ENCODE measurements at regions not wholly inside any gene's neighbourhood (a gene's known extent, or its start where the extent isn't known, plus 50 kb on each side); places are given as distances from the start of the nearest gene placed in this dataset.

GRCh38 chr3:5429517-5429890 lies 242.0 kb downstream of the EDEM1 start:
- no peak for DNase-seq

- DNase-seq: no peak
These were observed 243.2 kb downstream of the EDEM1 start for GRCh38 chr3:5430701-5431100.

- no peak for DNase-seq
These were observed 243.6 kb downstream of the EDEM1 start for GRCh38 chr3:5431146-5431545.

GRCh38 chr3:5431811-5432378 lies 244.4 kb downstream of the EDEM1 start:
- DNase-seq: no peak

GRCh38 chr3:5437296-5437782 lies 249.8 kb downstream of the EDEM1 start:
- no peak for DNase-seq

- no peak for DNase-seq
These were observed 250.3 kb downstream of the EDEM1 start for GRCh38 chr3:5437783-5438323.

- no peak for DNase-seq
These were observed 253.9 kb downstream of the EDEM1 start for GRCh38 chr3:5441401-5441800.

- no peak for DNase-seq
These were observed 254.7 kb downstream of the EDEM1 start for GRCh38 chr3:5442106-5442785.

GRCh38 chr3:5442786-5443138 lies 255.3 kb downstream of the EDEM1 start:
- DNase-seq: no peak

- DNase-seq: no peak
These were observed 256.7 kb downstream of the EDEM1 start for GRCh38 chr3:5444253-5444652.

- DNase-seq: no peak
These were observed 258.2 kb downstream of the EDEM1 start for GRCh38 chr3:5445676-5446201.

- no peak for DNase-seq
These were observed 260.7 kb downstream of the EDEM1 start for GRCh38 chr3:5448246-5448645.

GRCh38 chr3:5448816-5449215 lies 261.3 kb downstream of the EDEM1 start:
- no peak for DNase-seq

GRCh38 chr3:5456199-5456598 lies 268.7 kb downstream of the EDEM1 start:
- no peak for DNase-seq

GRCh38 chr3:5458526-5458925 lies 271.0 kb downstream of the EDEM1 start:
- no peak for DNase-seq

GRCh38 chr3:5462086-5462485 lies 274.6 kb downstream of the EDEM1 start:
- no peak for DNase-seq

- no peak for DNase-seq
These were observed 276.5 kb downstream of the EDEM1 start for GRCh38 chr3:5463991-5464390.

GRCh38 chr3:5464649-5465048 lies 277.1 kb downstream of the EDEM1 start:
- DNase-seq: no peak

GRCh38 chr3:5465183-5465582 lies 277.7 kb downstream of the EDEM1 start:
- DNase-seq: no peak

- DNase-seq: no peak
These were observed 278.6 kb downstream of the EDEM1 start for GRCh38 chr3:5466065-5466464.

GRCh38 chr3:5466717-5467116 lies 279.2 kb downstream of the EDEM1 start:
- no peak for DNase-seq

- no peak for DNase-seq
These were observed 286.0 kb downstream of the EDEM1 start for GRCh38 chr3:5473471-5473870.

GRCh38 chr3:5476403-5476802 lies 288.9 kb downstream of the EDEM1 start:
- DNase-seq: no peak

- DNase-seq: peak; percentile 33
These were observed 291.8 kb downstream of the EDEM1 start for GRCh38 chr3:5479229-5479799.

All from NCI-H69 (cell line).